Endodermal cell (in vitro differentiated cells): ENCODE measurements at regions not wholly inside any gene's neighbourhood (a gene's known extent, or its start where the extent isn't known, plus 50 kb on each side); places are given as distances from the start of the nearest gene placed in this dataset.

ENCODE experiments used
- DNase-seq: peaks from one replicate; pipeline ENCODE4 v3.0.0-alpha.2; 2017
- H3K27ac ChIP-seq: 2 replicates; pipeline ENCODE4 v1.5.1; 2013; ENCODE audit warnings: mild to moderate bottlenecking, low read depth, low read length, moderate library complexity
- H3K27me3 ChIP-seq: 2 replicates; pipeline ENCODE4 v1.6.1; 2013; ENCODE audit warnings: mild to moderate bottlenecking, low read length, moderate library complexity; ENCODE audit not compliant: insufficient read depth, control insufficient read depth, poor library complexity, severe bottlenecking
- H3K36me3 ChIP-seq: 2 replicates; pipeline ENCODE4 v1.7.0; 2013; ENCODE audit warnings: mild to moderate bottlenecking, low read length, moderate library complexity; ENCODE audit not compliant: control insufficient read depth, insufficient read depth
- H3K4me1 ChIP-seq: one replicate; pipeline ENCODE4 v1.7.0; 2013; ENCODE audit warnings: low read length; ENCODE audit not compliant: control insufficient read depth, insufficient read depth
- H3K4me3 ChIP-seq: 2 replicates; pipeline ENCODE4 v1.5.1; 2013; ENCODE audit warnings: mild to moderate bottlenecking, low read length, moderate library complexity
- H3K9ac ChIP-seq: 2 replicates; pipeline ENCODE4 v1.6.1; 2013; ENCODE audit warnings: mild to moderate bottlenecking, low read length, moderate library complexity; ENCODE audit not compliant: poor library complexity, severe bottlenecking; ENCODE audit errors: extremely low read depth
- H3K9me3 ChIP-seq: 2 replicates; pipeline ENCODE4 v1.6.1; 2013; ENCODE audit warnings: mild to moderate bottlenecking, low read length, moderate library complexity; ENCODE audit not compliant: control insufficient read depth
- H3K27ac Mint-ChIP-seq: 2 replicates; pipeline ENCODE4 v1.8.0; 2020; ENCODE audit warnings: mixed read lengths
- H3K27me3 Mint-ChIP-seq: 2 replicates; pipeline ENCODE4 v1.8.0; 2021; ENCODE audit warnings: mild to moderate bottlenecking, mixed read lengths; ENCODE audit not compliant: insufficient read depth
- H3K36me3 Mint-ChIP-seq: 2 replicates; pipeline ENCODE4 v1.8.0; 2020; ENCODE audit warnings: low read depth, mixed read lengths
- H3K4me1 Mint-ChIP-seq: 2 replicates; pipeline ENCODE4 v1.8.0; 2020; ENCODE audit warnings: mixed read lengths
- H3K4me3 Mint-ChIP-seq: 2 replicates; pipeline ENCODE4 v1.8.0; 2020; ENCODE audit warnings: mild to moderate bottlenecking, moderate library complexity, mixed read lengths
- H3K9me3 Mint-ChIP-seq: 2 replicates; pipeline ENCODE4 v1.8.0; 2020; ENCODE audit warnings: mild to moderate bottlenecking, mixed read lengths
- CTCF ChIP-seq: fragments of 200-600 bp; sonication (generic); conservative IDR thresholded peaks from 2 replicates; pipeline ENCODE4 v1.5.0; 2021; ENCODE audit warnings: antibody characterized with exemption, mild to moderate bottlenecking
- WGBS, 2 experiments: methylation state at CpG; one replicate each; pipeline versions ENCODE4 v1.1.5 to v1.1.7; 2013; ENCODE audit warnings: missing lambda C conversion rate in 2 of 2, mixed read lengths in 1 of 2; ENCODE audit not compliant: insufficient coverage in 1 of 2, insufficient read length in 1 of 2; 5-methylcytosine and 5-hydroxymethylcytosine counted together

DNA sequence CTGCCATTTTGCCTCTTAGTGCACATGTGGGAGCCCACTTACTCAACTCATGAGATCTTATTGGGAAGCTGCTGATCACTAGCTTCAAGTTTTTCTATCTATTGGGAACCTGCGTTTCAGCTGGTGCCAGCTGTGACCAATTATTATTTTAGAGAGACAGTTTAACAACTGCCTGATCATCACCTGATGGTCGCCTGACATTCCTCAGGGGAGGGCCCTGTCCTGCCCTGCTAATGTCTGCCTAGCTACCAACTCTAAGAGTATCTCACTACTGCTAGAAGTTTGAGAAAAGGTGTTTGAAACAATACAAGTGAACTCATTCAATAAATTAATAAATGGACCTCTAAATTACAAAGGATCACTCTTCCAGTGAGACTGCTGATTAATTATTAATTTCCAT lies 95.5 kb downstream of the PCDH7 start:
- peak; percentile 51 for DNase-seq
- H3K27ac Mint-ChIP-seq, result no peak overlapping the region
- H3K9me3 Mint-ChIP-seq, result no peaks in the 10 kb centered on the region
- H3K27ac ChIP-seq, result no peak overlapping the region
- H3K4me1 ChIP-seq, result no peaks in the 10 kb centered on the region
- TF ChIP-seq CTCF, result no peak
- H3K36me3 Mint-ChIP-seq, result peaks cover 7% of the 10 kb centered on the region
- H3K27me3 Mint-ChIP-seq, result no peaks in the 10 kb centered on the region
- H3K4me3 Mint-ChIP-seq, result no peak overlapping the region
- H3K27me3 ChIP-seq, result no peaks in the 10 kb centered on the region
- WGBS, 2 experiments, result 78 to 84% methylated on average over 1 to 2 of the region's 2 CpGs
- no peaks in the 10 kb centered on the region for H3K9me3 ChIP-seq
- H3K36me3 ChIP-seq, result no peaks in the 10 kb centered on the region
- peaks cover 15% of the 10 kb centered on the region for H3K4me1 Mint-ChIP-seq
- no peak overlapping the region for H3K9ac ChIP-seq
- H3K4me3 ChIP-seq, result no peak overlapping the region

- Mint-ChIP-seq H3K27me3 (no peaks in the 10 kb centered on the region), H3K4me3 (no peak overlapping the region), H3K9me3 (no peaks in the 10 kb centered on the region), H3K4me1 (peaks cover 19% of the 10 kb centered on the region), H3K36me3 (peaks cover 4% of the 10 kb centered on the region), H3K27ac (peak overlapping the region; percentile 26)
- 100% methylated on average over 1 of the region's 1 CpG for WGBS, 2 experiments
- Histone ChIP-seq H3K36me3 (no peaks in the 10 kb centered on the region), H3K9me3 (no peaks in the 10 kb centered on the region), H3K4me3 (no peak overlapping the region), H3K27ac (no peak overlapping the region), H3K4me1 (no peaks in the 10 kb centered on the region), H3K9ac (no peak overlapping the region), H3K27me3 (no peaks in the 10 kb centered on the region)
- no peak for TF ChIP-seq CTCF
- DNase-seq, result no peak
Measured at GRCh38 chr4:30817447-30817846, 97.3 kb downstream of the PCDH7 start.

DNA sequence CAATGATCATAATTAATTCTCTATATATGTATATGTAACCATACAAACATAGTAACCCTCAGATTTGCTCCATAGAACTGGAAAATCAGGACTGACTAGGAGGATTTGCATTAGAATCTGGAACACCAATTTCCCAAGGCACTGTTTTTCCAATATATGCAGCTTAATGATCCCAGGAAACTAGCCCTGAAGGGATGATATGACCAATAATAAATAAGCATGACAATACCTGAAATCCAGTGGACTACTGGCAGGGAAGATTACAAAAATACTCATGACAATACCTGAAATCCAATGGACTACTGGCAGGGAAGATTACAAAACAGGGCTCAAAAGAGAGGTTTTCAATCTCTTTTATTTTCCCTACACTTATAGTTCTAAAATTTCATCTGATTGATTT lies 98.4 kb downstream of the PCDH7 start:
- Mint-ChIP-seq H3K4me1 (peaks cover 19% of the 10 kb centered on the region), H3K27ac (no peak overlapping the region), H3K4me3 (no peak overlapping the region), H3K36me3 (peaks cover 4% of the 10 kb centered on the region), H3K9me3 (no peaks in the 10 kb centered on the region), H3K27me3 (no peaks in the 10 kb centered on the region)
- no peak for TF ChIP-seq CTCF
- Histone ChIP-seq H3K4me1 (no peaks in the 10 kb centered on the region), H3K9ac (no peak overlapping the region), H3K4me3 (no peak overlapping the region), H3K36me3 (no peaks in the 10 kb centered on the region), H3K9me3 (no peaks in the 10 kb centered on the region), H3K27me3 (no peaks in the 10 kb centered on the region), H3K27ac (no peak overlapping the region)
- no peak for DNase-seq
